ENCODE measurements at regions not wholly inside any gene's neighbourhood (a gene's known extent, or its start where the extent isn't known, plus 50 kb on each side); places are given as distances from the start of the nearest gene placed in this dataset.
"Not testable (repeated sequence)": the region's sequence is repeated elsewhere in the genome, so short reads cannot be mapped to it uniquely, and the experiment has no call there.

GRCh38 chr6:88497403-88497802, 331.3 kb upstream of the CNR1 start:
- TF ChIP-seq, protein P1, sequence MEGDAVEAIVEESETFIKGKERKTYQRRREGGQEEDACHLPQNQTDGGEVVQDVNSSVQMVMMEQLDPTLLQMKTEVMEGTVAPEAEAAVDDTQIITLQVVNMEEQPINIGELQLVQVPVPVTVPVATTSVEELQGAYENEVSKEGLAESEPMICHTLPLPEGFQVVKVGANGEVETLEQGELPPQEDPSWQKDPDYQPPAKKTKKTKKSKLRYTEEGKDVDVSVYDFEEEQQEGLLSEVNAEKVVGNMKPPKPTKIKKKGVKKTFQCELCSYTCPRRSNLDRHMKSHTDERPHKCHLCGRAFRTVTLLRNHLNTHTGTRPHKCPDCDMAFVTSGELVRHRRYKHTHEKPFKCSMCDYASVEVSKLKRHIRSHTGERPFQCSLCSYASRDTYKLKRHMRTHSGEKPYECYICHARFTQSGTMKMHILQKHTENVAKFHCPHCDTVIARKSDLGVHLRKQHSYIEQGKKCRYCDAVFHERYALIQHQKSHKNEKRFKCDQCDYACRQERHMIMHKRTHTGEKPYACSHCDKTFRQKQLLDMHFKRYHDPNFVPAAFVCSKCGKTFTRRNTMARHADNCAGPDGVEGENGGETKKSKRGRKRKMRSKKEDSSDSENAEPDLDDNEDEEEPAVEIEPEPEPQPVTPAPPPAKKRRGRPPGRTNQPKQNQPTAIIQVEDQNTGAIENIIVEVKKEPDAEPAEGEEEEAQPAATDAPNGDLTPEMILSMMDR (IDR thresholded peaks at IDR 0.05 in 4 of 5, conservative IDR thresholded peaks at IDR 0.05 in 1 of 5) = not testable (repeated sequence)
- not testable (repeated sequence) for TF ChIP-seq POLR2A (IDR thresholded peaks at IDR 0.05)

Measured in gastrocnemius medialis (tissue), 4 donors.